ENCODE measurements at regions not wholly inside any gene's neighbourhood (a gene's known extent, or its start where the extent isn't known, plus 50 kb on each side); places are given as distances from the start of the nearest gene placed in this dataset.

- no peak for DNase-seq (ENCODE audit: low spot score)
These were observed 188.2 kb upstream of the FOXQ1 start for GRCh38 chr6:1123386-1124375.

- DNase-seq (ENCODE audit: low spot score) = no peak
These were observed 189.8 kb upstream of the FOXQ1 start for GRCh38 chr6:1122083-1122482.

- no peak for DNase-seq (ENCODE audit: low spot score)
These were observed 193.6 kb upstream of the FOXQ1 start for GRCh38 chr6:1118287-1118647.

GRCh38 chr6:1117530-1118286 is 194.2 kb upstream of the FOXQ1 start:
- no peak for DNase-seq (ENCODE audit: low spot score)

- no peak for DNase-seq (ENCODE audit: low spot score)
These were observed 195.7 kb upstream of the FOXQ1 start for GRCh38 chr6:1116149-1116548.

GRCh38 chr6:1113916-1114540 is 197.9 kb upstream of the FOXQ1 start:
- DNase-seq (ENCODE audit: low spot score) = no peak

- DNase-seq (ENCODE audit: low spot score) = no peak
These were observed 200.5 kb upstream of the FOXQ1 start for GRCh38 chr6:1111361-1111760.

- DNase-seq (ENCODE audit: low spot score) = no peak
These were observed 201.0 kb upstream of the FOXQ1 start for GRCh38 chr6:1110941-1111349.

- DNase-seq (ENCODE audit: low spot score) = no peak
These were observed 201.7 kb upstream of the FOXQ1 start for GRCh38 chr6:1110164-1110563.

- no peak for DNase-seq (ENCODE audit: low spot score)
These were observed 202.8 kb upstream of the FOXQ1 start for GRCh38 chr6:1109134-1109533.

- DNase-seq (ENCODE audit: low spot score) = no peak
These were observed 203.7 kb upstream of the FOXQ1 start for GRCh38 chr6:1108198-1108597.

- DNase-seq (ENCODE audit: low spot score) = no peak
These were observed 204.3 kb upstream of the FOXQ1 start for GRCh38 chr6:1107578-1107977.

GRCh38 chr6:1105833-1106400 is 206.0 kb upstream of the FOXQ1 start:
- DNase-seq (ENCODE audit: low spot score) = no peak

GRCh38 chr6:1104988-1105670 is 206.8 kb upstream of the FOXQ1 start:
- DNase-seq (ENCODE audit: low spot score) = no peak

GRCh38 chr6:1103945-1104623 is 207.8 kb upstream of the FOXQ1 start:
- DNase-seq (ENCODE audit: low spot score) = no peak

GRCh38 chr6:1103021-1103420 is 208.9 kb upstream of the FOXQ1 start:
- DNase-seq (ENCODE audit: low spot score) = no peak

- DNase-seq (ENCODE audit: low spot score) = no peak
These were observed 211.6 kb upstream of the FOXQ1 start for GRCh38 chr6:1100269-1100668.

- no peak for DNase-seq (ENCODE audit: low spot score)
These were observed 212.6 kb upstream of the FOXQ1 start for GRCh38 chr6:1099264-1099663.

GRCh38 chr6:1096967-1097765 is 214.7 kb upstream of the FOXQ1 start:
- no peak for DNase-seq (ENCODE audit: low spot score)

- no peak for DNase-seq (ENCODE audit: low spot score)
These were observed 217.6 kb upstream of the FOXQ1 start for GRCh38 chr6:1094306-1094705.
